SK-N-SH treated with all-trans-retinoic acid at 6 μM for 48 hours (cell line): ENCODE measurements at regions not wholly inside any gene's neighbourhood (a gene's known extent, or its start where the extent isn't known, plus 50 kb on each side); places are given as distances from the start of the nearest gene placed in this dataset.

Experiments
- ATAC-seq: fragments of 200-7000 bp; cut with Tn5 transposase; 3 replicates; pipeline ENCODE4 v1.9.1; 2020; ENCODE audit warnings: mild to moderate bottlenecking, moderate library complexity
- ARNTL ChIP-seq: fragments of 450-650 bp; formaldehyde crosslinking; IDR thresholded peaks from 2 replicates; pipeline ENCODE4 v1.5.0; 2020; ENCODE audit warnings: low read depth, mild to moderate bottlenecking, moderate library complexity, borderline replicate concordance
- BACH2 ChIP-seq: fragments of 250-450 bp; sonication (Bioruptor Pico); IDR thresholded peaks from 2 replicates; pipeline ENCODE4 v1.9.0; 2021; ENCODE audit warnings: mild to moderate bottlenecking, borderline replicate concordance
- CREB5 ChIP-seq: fragments of 250-450 bp; sonication (Bioruptor Pico); IDR thresholded peaks from 2 replicates; pipeline ENCODE4 v1.5.1; 2020; ENCODE audit warnings: low read depth, mild to moderate bottlenecking, moderate library complexity
- CSDC2 ChIP-seq: fragments of 250-450 bp; sonication (Bioruptor Pico); IDR thresholded peaks from 2 replicates; pipeline ENCODE4 v1.5.0; 2020; ENCODE audit warnings: mild to moderate bottlenecking, moderate library complexity
- CSRNP3 ChIP-seq: fragments of 250-450 bp; sonication (Bioruptor Pico); IDR thresholded peaks from 2 replicates; pipeline ENCODE4 v1.5.1; 2021; ENCODE audit warnings: mild to moderate bottlenecking, moderate library complexity
- ESRRG ChIP-seq: fragments of 250-450 bp; sonication (Bioruptor Pico); IDR thresholded peaks from 2 replicates; pipeline ENCODE4 v1.6.1; 2021; ENCODE audit warnings: mild to moderate bottlenecking
- GLIS3 ChIP-seq: fragments of 250-450 bp; sonication (Bioruptor Pico); IDR thresholded peaks from 2 replicates; pipeline ENCODE4 v1.5.0; 2020; ENCODE audit warnings: mild to moderate bottlenecking, moderate library complexity
- ISL1 ChIP-seq: fragments of 250-450 bp; sonication (Bioruptor Pico); IDR thresholded peaks from 2 replicates; pipeline ENCODE4 v2.1.2; 2022; ENCODE audit warnings: mild to moderate bottlenecking, moderate library complexity
- OSR1 ChIP-seq: fragments of 250-450 bp; sonication (Bioruptor Pico); IDR thresholded peaks from 2 replicates; pipeline ENCODE4 v1.8.0; 2022; ENCODE audit warnings: moderate library complexity, mild to moderate bottlenecking, inconsistent platforms
- PATZ1 ChIP-seq: fragments of 250-450 bp; sonication (Bioruptor Pico); IDR thresholded peaks from 2 replicates; pipeline ENCODE4 v1.8.0; 2020; ENCODE audit warnings: mild to moderate bottlenecking, moderate library complexity, borderline replicate concordance
- POU6F1 ChIP-seq: fragments of 250-450 bp; sonication (Bioruptor Pico); IDR thresholded peaks from 2 replicates; pipeline ENCODE4 v1.8.0; 2021; ENCODE audit warnings: low read depth, mild to moderate bottlenecking, moderate library complexity, borderline replicate concordance
- PPARA ChIP-seq: fragments of 250-450 bp; sonication (Bioruptor Pico); IDR thresholded peaks from 2 replicates; pipeline ENCODE4 v1.5.0; 2020; ENCODE audit warnings: mild to moderate bottlenecking, borderline replicate concordance
- RARB ChIP-seq: fragments of 250-450 bp; sonication (Bioruptor Pico); IDR thresholded peaks from 2 replicates; pipeline ENCODE4 v1.8.0; 2021; ENCODE audit warnings: mild to moderate bottlenecking, moderate library complexity
- SNAI2 ChIP-seq: fragments of 250-450 bp; sonication (Bioruptor Pico); IDR thresholded peaks from 2 replicates; pipeline ENCODE4 v1.5.0; 2020; ENCODE audit warnings: mild to moderate bottlenecking, moderate library complexity
- TOX ChIP-seq: fragments of 250-450 bp; sonication (Bioruptor Pico); IDR thresholded peaks from 2 replicates; pipeline ENCODE4 v1.8.0; 2021; ENCODE audit warnings: mild to moderate bottlenecking, moderate library complexity, borderline replicate concordance
- TSHZ2 ChIP-seq: fragments of 250-450 bp; sonication (Bioruptor Pico); IDR thresholded peaks from 2 replicates; pipeline ENCODE4 v1.5.0; 2020; ENCODE audit warnings: mild to moderate bottlenecking, moderate library complexity
- ZC3H10 ChIP-seq: fragments of 250-450 bp; sonication (Bioruptor Pico); IDR thresholded peaks from 2 replicates; pipeline ENCODE4 v1.5.1; 2021; ENCODE audit warnings: mild to moderate bottlenecking, moderate library complexity
- ZFP3 ChIP-seq: fragments of 250-450 bp; sonication (Bioruptor Pico); IDR thresholded peaks from 2 replicates; pipeline ENCODE4 v1.5.0; 2020; ENCODE audit warnings: mild to moderate bottlenecking, moderate library complexity
- ZFP30 ChIP-seq: fragments of 450-650 bp; formaldehyde crosslinking; IDR thresholded peaks from 2 replicates; pipeline ENCODE4 v1.5.0; 2022; ENCODE audit warnings: mild to moderate bottlenecking, moderate library complexity
- ZNF565 ChIP-seq: fragments of 450-650 bp; formaldehyde crosslinking; conservative IDR thresholded peaks from 2 replicates; pipeline ENCODE4 v1.5.0; 2020; ENCODE audit warnings: low read depth, mild to moderate bottlenecking, moderate library complexity
- ZNF70 ChIP-seq: fragments of 450-650 bp; formaldehyde crosslinking; IDR thresholded peaks from 2 replicates; pipeline ENCODE4 v1.5.0; 2020; ENCODE audit warnings: mild to moderate bottlenecking, moderate library complexity
- ZNF8 ChIP-seq: fragments of 450-650 bp; formaldehyde crosslinking; IDR thresholded peaks from 2 replicates; pipeline ENCODE4 v1.5.0; 2020; ENCODE audit warnings: mild to moderate bottlenecking, moderate library complexity

GRCh38 chr13:72537782-72538181 is 189.6 kb downstream of the MZT1 start (continued):
- TF ChIP-seq CSRNP3 (CRISPR knock-in tag) = no peak
- TF ChIP-seq ZC3H10 (CRISPR knock-in tag) = no peak
- TF ChIP-seq ZFP30 = no peak

- no peak for ATAC-seq
- TF ChIP-seq ZNF8 (no peak), TOX (CRISPR knock-in tag) (no peak), ZNF565 (CRISPR knock-in tag) (no peak)
Observed at GRCh38 chr13:72537395-72537780, 190.0 kb downstream of the MZT1 start.

- TF ChIP-seq ARNTL (CRISPR knock-in tag) (no peak), GLIS3 (CRISPR knock-in tag) (no peak), ZFP30 (no peak), CSDC2 (no peak), ZNF70 (no peak), ISL1 (CRISPR knock-in tag) (no peak), CSRNP3 (CRISPR knock-in tag) (no peak), ZFP3 (CRISPR knock-in tag) (no peak)
- no peak for ATAC-seq
Observed at GRCh38 chr13:72536714-72537394, 190.6 kb downstream of the MZT1 start.

GRCh38 chr13:72534951-72535640 is 192.3 kb downstream of the MZT1 start:
- no peak for TF ChIP-seq CREB5
- TF ChIP-seq PPARA (CRISPR knock-in tag) = no peak
- no peak for ATAC-seq

GRCh38 chr13:72530471-72530870 is 197.0 kb downstream of the MZT1 start:
- ATAC-seq = peak; percentile 75
- TF ChIP-seq ZC3H10 (CRISPR knock-in tag) (no peak), CSRNP3 (CRISPR knock-in tag) (no peak), ZNF70 (no peak), GLIS3 (CRISPR knock-in tag) (no peak), POU6F1 (CRISPR knock-in tag) (no peak), OSR1 (CRISPR knock-in tag) (no peak), ZFP30 (no peak), ESRRG (CRISPR knock-in tag) (no peak), PPARA (CRISPR knock-in tag) (no peak), PATZ1 (CRISPR knock-in tag) (no peak), TOX (CRISPR knock-in tag) (no peak), TSHZ2 (CRISPR knock-in tag) (no peak), BACH2 (CRISPR knock-in tag) (no peak), ISL1 (CRISPR knock-in tag) (no peak), RARB (CRISPR knock-in tag) (no peak), ZNF565 (CRISPR knock-in tag) (no peak), SNAI2 (CRISPR knock-in tag) (no peak)
